Fibroblast of lung (primary cell): ENCODE measurements at regions not wholly inside any gene's neighbourhood (a gene's known extent, or its start where the extent isn't known, plus 50 kb on each side); places are given as distances from the start of the nearest gene placed in this dataset.

Experiments
- CTCF ChIP-seq, 2 donors: IDR thresholded peaks in 1 of 2; conservative IDR thresholded peaks in 1 of 2; 1 replicate in 1 of 2; 2 replicates in 1 of 2; pipeline ENCODE4 v1.5.1; 2011 to 2012; ENCODE audit warnings: low read length in 2 of 2, control low read depth in 1 of 2, inconsistent platforms in 1 of 2, low read depth in 1 of 2, mild to moderate bottlenecking in 1 of 2
- EZH2 ChIP-seq: IDR thresholded peaks from 2 replicates; pipeline ENCODE4 v1.5.1; 2012; ENCODE audit warnings: low read length, control low read depth, mild to moderate bottlenecking; ENCODE audit errors: missing control alignments

GRCh38 chr3:152093901-152094300 lies 174.8 kb upstream of the MBNL1 start:
- TF ChIP-seq CTCF (conservative IDR thresholded peaks at IDR 0.05 in 1 of 2, IDR thresholded peaks at IDR 0.05 in 1 of 2; ENCODE audit: low read depth in 1 of 2, low read length in 2 of 2) (no peak), EZH2 (no peak)
